WERI-Rb-1 (cell line): ENCODE measurements at regions not wholly inside any gene's neighbourhood (a gene's known extent, or its start where the extent isn't known, plus 50 kb on each side); places are given as distances from the start of the nearest gene placed in this dataset.

Experiments used
- DNase-seq: peaks from one replicate; pipeline ENCODE4 v3.0.0-alpha.2; 2020
- H3K27ac ChIP-seq: fragments of 250-450 bp; sonication (Bioruptor Pico); 2 replicates; pipeline ENCODE4 v1.5.1; 2020; ENCODE audit warnings: mild to moderate bottlenecking, moderate library complexity
- H3K27me3 ChIP-seq: fragments of 250-450 bp; sonication (Bioruptor Pico); 2 replicates; pipeline ENCODE4 v1.5.1; 2021; ENCODE audit warnings: mild to moderate bottlenecking, low read depth, moderate library complexity; ENCODE audit not compliant: insufficient read depth, severe bottlenecking
- H3K36me3 ChIP-seq: fragments of 250-450 bp; sonication (Bioruptor Pico); 2 replicates; pipeline ENCODE4 v1.5.1; 2020; ENCODE audit warnings: mild to moderate bottlenecking, moderate library complexity
- H3K4me3 ChIP-seq: 2 replicates; pipeline ENCODE4 v1.5.1; 2011; ENCODE audit warnings: low read depth, mild to moderate bottlenecking, control low read depth, low read length
- H3K9me3 ChIP-seq: fragments of 250-450 bp; sonication (Bioruptor Pico); 2 replicates; pipeline ENCODE4 v1.5.1; 2021; ENCODE audit warnings: mild to moderate bottlenecking, moderate library complexity; ENCODE audit not compliant: severe bottlenecking
- CTCF ChIP-seq: IDR thresholded peaks from 2 replicates; pipeline ENCODE4 v1.5.1; 2011; ENCODE audit warnings: low read depth, mild to moderate bottlenecking, control low read depth, inconsistent platforms, low read length

- no peak for TF ChIP-seq CTCF
- Histone ChIP-seq H3K4me3 (no peak overlapping the region), H3K36me3 (no peaks in the 10 kb centered on the region), H3K27ac (no peak overlapping the region), H3K9me3 (no peaks in the 10 kb centered on the region), H3K27me3 (no peaks in the 10 kb centered on the region)
- no peak for DNase-seq
Observed at GRCh38 chr15:60124460-60125070, 120.5 kb downstream of the FOXB1 start.

GRCh38 chr15:60125334-60125733, 121.2 kb downstream of the FOXB1 start:
- DNase-seq, result no peak
- H3K9me3 ChIP-seq, result no peaks in the 10 kb centered on the region
- H3K27ac ChIP-seq, result no peak overlapping the region
- no peak overlapping the region for H3K4me3 ChIP-seq
- H3K27me3 ChIP-seq, result no peaks in the 10 kb centered on the region
- TF ChIP-seq CTCF, result no peak
- no peaks in the 10 kb centered on the region for H3K36me3 ChIP-seq

GRCh38 chr15:60126200-60126599, 122.1 kb downstream of the FOXB1 start:
- H3K9me3 ChIP-seq, result no peaks in the 10 kb centered on the region

GRCh38 chr15:60126661-60127060, 122.5 kb downstream of the FOXB1 start:
- no peak for DNase-seq
- Histone ChIP-seq H3K36me3 (no peaks in the 10 kb centered on the region), H3K27ac (no peak overlapping the region), H3K27me3 (no peaks in the 10 kb centered on the region), H3K4me3 (no peak overlapping the region), H3K9me3 (no peaks in the 10 kb centered on the region)
- no peak for TF ChIP-seq CTCF

More at GRCh38 chr15:60126200-60126599, 122.1 kb downstream of the FOXB1 start:
- TF ChIP-seq CTCF, result no peak
- no peak overlapping the region for H3K4me3 ChIP-seq
- no peak for DNase-seq
- no peak overlapping the region for H3K27ac ChIP-seq
- no peaks in the 10 kb centered on the region for H3K36me3 ChIP-seq
- no peaks in the 10 kb centered on the region for H3K27me3 ChIP-seq

GRCh38 chr15:60128000-60128376, 123.9 kb downstream of the FOXB1 start:
- H3K27me3 ChIP-seq, result no peaks in the 10 kb centered on the region
- H3K4me3 ChIP-seq, result peak overlapping the region; percentile 11
- H3K9me3 ChIP-seq, result no peaks in the 10 kb centered on the region
- no peaks in the 10 kb centered on the region for H3K36me3 ChIP-seq
- DNase-seq, result no peak
- no peak for TF ChIP-seq CTCF
- no peak overlapping the region for H3K27ac ChIP-seq

- no peak for DNase-seq
- Histone ChIP-seq H3K27ac (no peak overlapping the region), H3K27me3 (no peaks in the 10 kb centered on the region), H3K4me3 (no peak overlapping the region), H3K36me3 (no peaks in the 10 kb centered on the region), H3K9me3 (no peaks in the 10 kb centered on the region)
- no peak for TF ChIP-seq CTCF
Observed at GRCh38 chr15:60128710-60129109, 124.6 kb downstream of the FOXB1 start.
